ENCODE measurements at regions not wholly inside any gene's neighbourhood (a gene's known extent, or its start where the extent isn't known, plus 50 kb on each side); places are given as distances from the start of the nearest gene placed in this dataset.

GRCh38 chr11:134478611-134479010, 66.6 kb upstream of the B3GAT1 start:
- ChIA-PET POLR2A (no interaction called here), CTCF (no interaction called here)

GRCh38 chr11:134478176-134478575, 66.1 kb upstream of the B3GAT1 start:
- ChIA-PET CTCF (no interaction called here), POLR2A (no interaction called here)
- DNase-seq (ENCODE audit: extremely low spot score): no peak
- TF ChIP-seq SP1 (IDR thresholded peaks at IDR 0.05) (no peak), PKNOX1 (IDR thresholded peaks at IDR 0.05) (no peak), TARDBP (IDR thresholded peaks at IDR 0.05) (no peak), NFRKB (IDR thresholded peaks at IDR 0.05) (no peak), L3MBTL2 (conservative IDR thresholded peaks at IDR 0.05) (no peak), FOXK2 (IDR thresholded peaks at IDR 0.05) (no peak), LEF1 (IDR thresholded peaks at IDR 0.05; ENCODE audit: borderline replicate concordance) (no peak), SUZ12 (IDR thresholded peaks at IDR 0.05) (no peak), FOXM1 (IDR thresholded peaks at IDR 0.05; ENCODE audit: borderline replicate concordance) (no peak), ZNF384 (IDR thresholded peaks at IDR 0.05) (no peak), HDGF (IDR thresholded peaks at IDR 0.05; ENCODE audit: borderline replicate concordance) (no peak), CTBP1 (IDR thresholded peaks at IDR 0.05; ENCODE audit: borderline replicate concordance) (no peak), ARNT (IDR thresholded peaks at IDR 0.05) (no peak), BHLHE40 (IDR thresholded peaks at IDR 0.05; ENCODE audit: borderline replicate concordance) (no peak), FOXA1 (IDR thresholded peaks at IDR 0.05) (no peak), ELF4 (IDR thresholded peaks at IDR 0.05) (no peak)

More at GRCh38 chr11:134478611-134479010, 66.6 kb upstream of the B3GAT1 start:
- no peak for DNase-seq (ENCODE audit: extremely low spot score)
- TF ChIP-seq L3MBTL2 (conservative IDR thresholded peaks at IDR 0.05) (no peak), ZNF384 (IDR thresholded peaks at IDR 0.05) (no peak), ARNT (IDR thresholded peaks at IDR 0.05) (no peak), TARDBP (IDR thresholded peaks at IDR 0.05) (no peak), CTBP1 (IDR thresholded peaks at IDR 0.05; ENCODE audit: borderline replicate concordance) (no peak)

GRCh38 chr11:134477486-134477885, 65.4 kb upstream of the B3GAT1 start:
- no peak for DNase-seq (ENCODE audit: extremely low spot score)
- CTCF ChIA-PET: no interaction called here
- TF ChIP-seq LEF1 (IDR thresholded peaks at IDR 0.05; ENCODE audit: borderline replicate concordance) (no peak), FOXK2 (IDR thresholded peaks at IDR 0.05) (no peak), HDGF (IDR thresholded peaks at IDR 0.05; ENCODE audit: borderline replicate concordance) (no peak), SUZ12 (IDR thresholded peaks at IDR 0.05) (no peak), BHLHE40 (IDR thresholded peaks at IDR 0.05; ENCODE audit: borderline replicate concordance) (no peak), PKNOX1 (IDR thresholded peaks at IDR 0.05) (no peak), CTBP1 (IDR thresholded peaks at IDR 0.05; ENCODE audit: borderline replicate concordance) (no peak), FOXM1 (IDR thresholded peaks at IDR 0.05; ENCODE audit: borderline replicate concordance) (no peak), ELF4 (IDR thresholded peaks at IDR 0.05) (no peak), FOXA1 (IDR thresholded peaks at IDR 0.05) (no peak)
- POLR2A ChIA-PET: no interaction called here

- ChIA-PET POLR2A (no interaction called here), CTCF (no interaction called here)
- no peak for TF ChIP-seq NFRKB (IDR thresholded peaks at IDR 0.05)
- TF ChIP-seq HDGF (IDR thresholded peaks at IDR 0.05; ENCODE audit: borderline replicate concordance): no peak
- TF ChIP-seq LEF1 (IDR thresholded peaks at IDR 0.05; ENCODE audit: borderline replicate concordance): no peak
- no peak for TF ChIP-seq SP1 (IDR thresholded peaks at IDR 0.05)
- DNase-seq (ENCODE audit: extremely low spot score): peak; percentile 33
Measured at GRCh38 chr11:134476435-134477021, 64.5 kb upstream of the B3GAT1 start.

- TF ChIP-seq CTBP1 (IDR thresholded peaks at IDR 0.05; ENCODE audit: borderline replicate concordance) (no peak), SUZ12 (IDR thresholded peaks at IDR 0.05) (no peak), SP1 (IDR thresholded peaks at IDR 0.05) (no peak), FOXK2 (IDR thresholded peaks at IDR 0.05) (no peak), TARDBP (IDR thresholded peaks at IDR 0.05) (no peak), ELF4 (IDR thresholded peaks at IDR 0.05) (no peak), ARNT (IDR thresholded peaks at IDR 0.05) (no peak), L3MBTL2 (conservative IDR thresholded peaks at IDR 0.05) (no peak), HDGF (IDR thresholded peaks at IDR 0.05; ENCODE audit: borderline replicate concordance) (no peak), PKNOX1 (IDR thresholded peaks at IDR 0.05) (no peak), BHLHE40 (IDR thresholded peaks at IDR 0.05; ENCODE audit: borderline replicate concordance) (no peak), ZNF384 (IDR thresholded peaks at IDR 0.05) (no peak), FOXA1 (IDR thresholded peaks at IDR 0.05) (no peak), NFRKB (IDR thresholded peaks at IDR 0.05) (no peak), FOXM1 (IDR thresholded peaks at IDR 0.05; ENCODE audit: borderline replicate concordance) (no peak), LEF1 (IDR thresholded peaks at IDR 0.05; ENCODE audit: borderline replicate concordance) (no peak)
- POLR2A ChIA-PET: no interaction called here
- no peak for DNase-seq (ENCODE audit: extremely low spot score)
- CTCF ChIA-PET: no interaction called here
Measured at GRCh38 chr11:134475951-134476350, 63.9 kb upstream of the B3GAT1 start.

GRCh38 chr11:134474942-134475341, 62.9 kb upstream of the B3GAT1 start:
- ChIA-PET POLR2A (no interaction called here), CTCF (interaction anchor here (0.6 kb wide), 1 partner anchor 87 kb away, joined by 4 read pairs; no protein-coding TSS in a partner anchor)
- no peak for TF ChIP-seq LEF1 (IDR thresholded peaks at IDR 0.05; ENCODE audit: borderline replicate concordance)
- no peak for TF ChIP-seq TARDBP (IDR thresholded peaks at IDR 0.05)
- TF ChIP-seq NFRKB (IDR thresholded peaks at IDR 0.05): no peak
- no peak for TF ChIP-seq ARNT (IDR thresholded peaks at IDR 0.05)
- TF ChIP-seq ZNF384 (IDR thresholded peaks at IDR 0.05): no peak
- no peak for DNase-seq (ENCODE audit: extremely low spot score)
